ENCODE measurements at regions not wholly inside any gene's neighbourhood (a gene's known extent, or its start where the extent isn't known, plus 50 kb on each side); places are given as distances from the start of the nearest gene placed in this dataset.

DNA sequence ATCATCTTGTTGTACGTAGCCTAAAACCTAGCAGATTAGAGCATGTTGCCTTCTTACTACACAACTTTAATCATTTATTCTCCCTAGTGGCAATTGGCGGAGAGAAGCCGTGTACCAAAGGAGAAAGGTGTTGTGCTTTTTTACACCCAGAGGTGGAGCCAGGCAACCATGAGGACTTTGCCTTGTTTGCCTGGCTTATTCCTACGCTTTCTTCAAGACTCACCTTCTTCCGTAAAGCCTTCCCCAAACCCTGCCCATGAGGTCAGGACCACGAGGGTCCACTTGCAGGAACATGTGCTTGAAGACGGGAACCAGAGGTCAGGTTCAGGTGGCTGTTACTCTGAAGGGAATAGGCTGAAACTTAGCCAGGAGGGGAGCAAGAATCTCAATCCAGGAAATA, 290.5 kb downstream of the RAB28 start:
- no peaks in the 10 kb centered on the region for H3K9me2 ChIP-seq (ENCODE audit: insufficient read depth)
- no peaks in the 10 kb centered on the region for H3K36me3 ChIP-seq (ENCODE audit: insufficient read depth)
- no peaks in the 10 kb centered on the region for H3K27me3 ChIP-seq (ENCODE audit: insufficient read depth)
- no peaks in the 10 kb centered on the region for H4K20me1 ChIP-seq (replicated peaks; ENCODE audit: insufficient read depth)
- no peaks in the 10 kb centered on the region; the same call in 1 of the 2 replicates for H3K4me1 ChIP-seq (ENCODE audit: insufficient read depth)
- no peak overlapping the region for H3K4me3 ChIP-seq
- no peak overlapping the region for H2AFZ ChIP-seq
- Mint-ChIP-seq H3K4me1 (no peaks in the 10 kb centered on the region), H3K9me3 (peaks cover 5% of the 10 kb centered on the region; the same call in 2 of the 3 replicates), H3K27ac (no peak overlapping the region), H3K36me3 (ENCODE audit: low read depth) (peaks cover 5% of the 10 kb centered on the region; the same call in 2 of the 3 replicates), H3K27me3 (ENCODE audit: insufficient read depth, low read depth, poor library complexity) (peaks cover 1% of the 10 kb centered on the region), H3K4me3 (no peak overlapping the region)
- peak; percentile 53 for DNase-seq (ENCODE audit: low spot score)
- no peaks in the 10 kb centered on the region for H3F3A ChIP-seq (replicated peaks; ENCODE audit: low read depth)
- H3K27ac ChIP-seq (ENCODE audit: low read depth) = no peak overlapping the region
- no peak for TF ChIP-seq CREB1 (CRISPR knock-in tag; IDR thresholded peaks at IDR 0.05; ENCODE audit: low read depth)
- TF ChIP-seq, protein P1, sequence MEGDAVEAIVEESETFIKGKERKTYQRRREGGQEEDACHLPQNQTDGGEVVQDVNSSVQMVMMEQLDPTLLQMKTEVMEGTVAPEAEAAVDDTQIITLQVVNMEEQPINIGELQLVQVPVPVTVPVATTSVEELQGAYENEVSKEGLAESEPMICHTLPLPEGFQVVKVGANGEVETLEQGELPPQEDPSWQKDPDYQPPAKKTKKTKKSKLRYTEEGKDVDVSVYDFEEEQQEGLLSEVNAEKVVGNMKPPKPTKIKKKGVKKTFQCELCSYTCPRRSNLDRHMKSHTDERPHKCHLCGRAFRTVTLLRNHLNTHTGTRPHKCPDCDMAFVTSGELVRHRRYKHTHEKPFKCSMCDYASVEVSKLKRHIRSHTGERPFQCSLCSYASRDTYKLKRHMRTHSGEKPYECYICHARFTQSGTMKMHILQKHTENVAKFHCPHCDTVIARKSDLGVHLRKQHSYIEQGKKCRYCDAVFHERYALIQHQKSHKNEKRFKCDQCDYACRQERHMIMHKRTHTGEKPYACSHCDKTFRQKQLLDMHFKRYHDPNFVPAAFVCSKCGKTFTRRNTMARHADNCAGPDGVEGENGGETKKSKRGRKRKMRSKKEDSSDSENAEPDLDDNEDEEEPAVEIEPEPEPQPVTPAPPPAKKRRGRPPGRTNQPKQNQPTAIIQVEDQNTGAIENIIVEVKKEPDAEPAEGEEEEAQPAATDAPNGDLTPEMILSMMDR (conservative IDR thresholded peaks at IDR 0.05; ENCODE audit: low read depth in 2 of 2) = peak; percentile 43 to 67
- no peak overlapping the region for H3K4me2 ChIP-seq
- ATAC-seq = peak; percentile 46; the same call in 2 of the 3 replicates
- H3K79me2 ChIP-seq (replicated peaks; ENCODE audit: insufficient read depth) = no peaks in the 10 kb centered on the region

DNA sequence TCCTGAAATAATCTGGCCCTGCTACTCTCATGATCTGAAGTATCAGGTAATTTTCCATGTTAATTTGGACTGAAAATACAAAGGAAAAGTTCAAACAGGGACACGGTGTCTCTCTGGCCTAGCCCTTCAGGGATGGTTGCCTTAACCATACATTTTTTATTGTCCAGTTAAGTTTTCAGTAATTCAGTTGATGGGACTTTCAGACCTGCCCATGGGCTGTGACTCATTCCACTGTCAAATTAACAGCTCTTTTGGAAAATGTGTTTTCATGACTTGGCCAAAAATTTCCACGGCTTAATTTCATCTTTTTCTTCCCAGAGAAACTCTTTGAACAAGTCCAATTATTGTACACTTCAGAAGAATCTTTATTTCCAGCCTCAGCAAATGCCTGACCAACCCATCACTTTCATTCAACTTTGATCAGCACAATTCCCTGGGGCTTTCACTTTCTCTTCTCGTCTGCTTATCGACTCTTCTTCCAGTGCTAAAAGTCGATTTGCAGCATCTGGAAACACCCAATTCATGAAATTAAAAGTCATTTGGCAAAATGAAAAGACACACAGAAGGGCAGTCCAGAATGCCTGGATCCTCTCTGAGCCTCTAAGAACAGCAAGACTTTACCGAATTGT, 293.9 kb downstream of the RAB28 start:
- Mint-ChIP-seq H3K27ac (no peak overlapping the region), H3K4me3 (no peak overlapping the region), H3K36me3 (ENCODE audit: low read depth) (peaks cover 5% of the 10 kb centered on the region; the same call in 2 of the 3 replicates), H3K9me3 (peaks cover 5% of the 10 kb centered on the region; the same call in 2 of the 3 replicates), H3K27me3 (ENCODE audit: insufficient read depth, low read depth, poor library complexity) (peaks cover 3% of the 10 kb centered on the region), H3K4me1 (no peaks in the 10 kb centered on the region)
- H3K4me1 ChIP-seq (ENCODE audit: insufficient read depth) = no peaks in the 10 kb centered on the region; the same call in 1 of the 2 replicates
- H2AFZ ChIP-seq = no peak overlapping the region
- no peaks in the 10 kb centered on the region for H3K36me3 ChIP-seq (ENCODE audit: insufficient read depth)
- DNase-seq (ENCODE audit: low spot score) (no peak), ATAC-seq (no peak)
- no peaks in the 10 kb centered on the region for H3K79me2 ChIP-seq (replicated peaks; ENCODE audit: insufficient read depth)
- no peaks in the 10 kb centered on the region for H4K20me1 ChIP-seq (replicated peaks; ENCODE audit: insufficient read depth)
- H3K9me2 ChIP-seq (ENCODE audit: insufficient read depth) = no peaks in the 10 kb centered on the region; the same call in 1 of the 2 replicates
- H3K4me2 ChIP-seq = no peak overlapping the region
- H3K27ac ChIP-seq (ENCODE audit: low read depth) = no peak overlapping the region
- H3K27me3 ChIP-seq (ENCODE audit: insufficient read depth) = no peaks in the 10 kb centered on the region
- TF ChIP-seq EZH2phosphoT487 (IDR thresholded peaks at IDR 0.05; ENCODE audit: unreplicated experiment) = no peak
- TF ChIP-seq ZNF114 (CRISPR knock-in tag; IDR thresholded peaks at IDR 0.05) = no peak
- TF ChIP-seq NANOG (IDR thresholded peaks at IDR 0.05; ENCODE audit: borderline replicate concordance) = no peak
- no peak for TF ChIP-seq JUNB (IDR thresholded peaks at IDR 0.05; ENCODE audit: unreplicated experiment)
- TF ChIP-seq, protein P1 (conservative IDR thresholded peaks at IDR 0.05; ENCODE audit: low read depth in 2 of 2) = no peak
- no peak for TF ChIP-seq ZNF331 (CRISPR knock-in tag; IDR thresholded peaks at IDR 0.05; ENCODE audit: low read depth)
- H3K4me3 ChIP-seq = no peak overlapping the region
- H3F3A ChIP-seq (replicated peaks; ENCODE audit: low read depth) = no peaks in the 10 kb centered on the region
